ENCODE measurements at regions not wholly inside any gene's neighbourhood (a gene's known extent, or its start where the extent isn't known, plus 50 kb on each side); places are given as distances from the start of the nearest gene placed in this dataset.

GRCh38 chr5:10875201-10875768, 114.3 kb upstream of the DAP start:
- TF ChIP-seq CTCF (IDR thresholded peaks at IDR 0.05) = no peak
- no peaks in the 10 kb centered on the region for H3K36me3 ChIP-seq (ENCODE audit: insufficient read depth in 1 of 2, low read depth in 1 of 2)
- WGBS, 3 donors = 80 to 84% (median 82%) methylated on average over 10 of the region's 10 CpGs
- H3K9me3 ChIP-seq = no peaks in the 10 kb centered on the region
- intact Hi-C loops (cut with DNase I) = no loop called here
- peaks cover 0 to 3% (median 0%) of the 10 kb centered on the region in 3 donors for H3K27me3 ChIP-seq (ENCODE audit: insufficient read depth in 3 of 3, low read length in 2 of 3)
- no peak overlapping the region for H3K27ac ChIP-seq
- H3K4me3 ChIP-seq = no peak overlapping the region
- DNase-seq (no peak), ATAC-seq (no peak)
- no peaks in the 10 kb centered on the region for H3K4me1 ChIP-seq

GRCh38 chr5:10874541-10874940, 113.5 kb upstream of the DAP start:
- no peak for ATAC-seq
- 63 to 70% (median 66%) methylated on average over 7 of the region's 7 CpGs for WGBS, 3 donors
- intact Hi-C loops (cut with DNase I) = no loop called here

GRCh38 chr5:10870791-10871190, 109.8 kb upstream of the DAP start:
- DNase-seq = no peak
- no peak for ATAC-seq
- intact Hi-C loops (cut with DNase I) = no loop called here
- no peak for TF ChIP-seq CTCF (IDR thresholded peaks at IDR 0.05)
- peaks cover 0 to 4% (median 3%) of the 10 kb centered on the region in 3 donors for H3K27me3 ChIP-seq (ENCODE audit: insufficient read depth in 3 of 3, low read length in 2 of 3)
- no peak overlapping the region for H3K4me3 ChIP-seq
- no peaks in the 10 kb centered on the region for H3K9me3 ChIP-seq
- H3K36me3 ChIP-seq (ENCODE audit: insufficient read depth in 1 of 2, low read depth in 1 of 2) = no peaks in the 10 kb centered on the region
- H3K27ac ChIP-seq = no peak overlapping the region
- 30 to 33% (median 32%) methylated on average over 11 of the region's 11 CpGs for WGBS, 3 donors
- H3K4me1 ChIP-seq = no peaks in the 10 kb centered on the region

More at GRCh38 chr5:10874541-10874940, 113.5 kb upstream of the DAP start:
- no peaks in the 10 kb centered on the region for H3K9me3 ChIP-seq
- no peak overlapping the region for H3K4me3 ChIP-seq
- no peaks in the 10 kb centered on the region for H3K36me3 ChIP-seq (ENCODE audit: insufficient read depth in 1 of 2, low read depth in 1 of 2)
- DNase-seq = no peak
- no peak for TF ChIP-seq CTCF (IDR thresholded peaks at IDR 0.05)
- H3K27ac ChIP-seq = no peak overlapping the region
- no peaks in the 10 kb centered on the region for H3K4me1 ChIP-seq
- H3K27me3 ChIP-seq (ENCODE audit: insufficient read depth in 3 of 3, low read length in 2 of 3) = peaks cover 0 to 3% (median 0%) of the 10 kb centered on the region in 3 donors

GRCh38 chr5:10868956-10869355, 107.9 kb upstream of the DAP start:
- H3K4me1 ChIP-seq = no peaks in the 10 kb centered on the region
- ATAC-seq (no peak), DNase-seq (no peak)
- H3K27me3 ChIP-seq (ENCODE audit: insufficient read depth in 3 of 3, low read length in 2 of 3) = peaks cover 0 to 4% (median 3%) of the 10 kb centered on the region in 3 donors
- intact Hi-C loops (cut with DNase I) = no loop called here
- no peak overlapping the region for H3K4me3 ChIP-seq
- no peak for TF ChIP-seq CTCF (IDR thresholded peaks at IDR 0.05)
- no peak overlapping the region for H3K27ac ChIP-seq
- 18 to 21% (median 19%) methylated on average over 7 of the region's 7 CpGs for WGBS, 3 donors
- H3K9me3 ChIP-seq = no peaks in the 10 kb centered on the region
- no peaks in the 10 kb centered on the region for H3K36me3 ChIP-seq (ENCODE audit: insufficient read depth in 1 of 2, low read depth in 1 of 2)

All from psoas muscle (tissue), 7 donors.